Endometrium (tissue), 2 donors: ENCODE measurements at regions not wholly inside any gene's neighbourhood (a gene's known extent, or its start where the extent isn't known, plus 50 kb on each side); places are given as distances from the start of the nearest gene placed in this dataset.
"Not testable (repeated sequence)": the region's sequence is repeated elsewhere in the genome, so short reads cannot be mapped to it uniquely, and the experiment has no call there.

Source experiments
- FAIRE-seq: peaks from 2 replicates; lab custom pipeline; 2012; peaks lifted over from hg19 to GRCh38; lab: Jason Lieb, UNC
- donor health status: control.
- donor health status: control.

- FAIRE-seq: not testable (repeated sequence)
These were observed 51.8 kb upstream of the SLC39A8 start for GRCh38 chr4:102397056-102397455.

DNA sequence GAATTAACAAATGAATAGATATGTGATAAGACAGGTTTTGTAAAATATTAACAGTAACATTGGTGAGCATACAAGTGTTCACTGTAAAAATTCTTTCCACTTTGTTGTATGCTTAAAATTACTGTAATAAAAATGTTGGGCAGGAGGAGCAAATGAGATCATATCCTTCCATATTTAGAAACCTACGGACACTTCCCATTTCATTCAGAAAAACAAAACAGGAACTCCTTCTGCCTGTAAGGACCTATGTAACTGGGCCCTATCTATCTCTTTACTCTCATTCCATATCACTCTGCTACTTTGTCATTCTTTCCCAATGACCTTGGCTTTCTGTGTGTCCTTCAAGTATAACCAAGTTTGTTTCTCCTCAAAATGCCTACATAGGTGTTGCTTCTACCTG is 53.7 kb upstream of the SLC39A8 start:
- FAIRE-seq: no peak

- FAIRE-seq: no peak
These were observed 55.6 kb upstream of the SLC39A8 start for GRCh38 chr4:102400898-102401297.

DNA sequence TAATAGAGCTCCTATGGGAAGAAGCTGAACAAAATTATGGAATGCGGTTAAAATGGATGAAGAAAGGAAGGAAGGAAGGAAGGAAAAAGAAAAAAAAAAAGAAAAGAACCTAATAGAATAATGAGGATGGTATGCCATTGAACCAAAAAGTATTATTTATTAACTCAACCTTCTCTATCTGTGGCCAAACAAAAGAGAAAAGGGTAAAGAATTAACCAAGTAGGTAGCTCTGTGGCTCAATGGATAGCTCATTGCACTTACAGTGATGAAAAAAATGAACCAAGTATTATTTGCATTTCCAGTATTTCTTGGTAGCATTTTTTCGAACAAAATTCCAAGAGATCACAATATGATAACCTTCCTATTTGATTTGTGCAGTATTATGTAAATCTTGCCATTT is 56.9 kb upstream of the SLC39A8 start:
- FAIRE-seq: no peak

GRCh38 chr4:102403116-102403515 is 57.8 kb upstream of the SLC39A8 start:
- FAIRE-seq: no peak

GRCh38 chr4:102404431-102404969 is 59.2 kb upstream of the SLC39A8 start:
- no peak for FAIRE-seq

DNA sequence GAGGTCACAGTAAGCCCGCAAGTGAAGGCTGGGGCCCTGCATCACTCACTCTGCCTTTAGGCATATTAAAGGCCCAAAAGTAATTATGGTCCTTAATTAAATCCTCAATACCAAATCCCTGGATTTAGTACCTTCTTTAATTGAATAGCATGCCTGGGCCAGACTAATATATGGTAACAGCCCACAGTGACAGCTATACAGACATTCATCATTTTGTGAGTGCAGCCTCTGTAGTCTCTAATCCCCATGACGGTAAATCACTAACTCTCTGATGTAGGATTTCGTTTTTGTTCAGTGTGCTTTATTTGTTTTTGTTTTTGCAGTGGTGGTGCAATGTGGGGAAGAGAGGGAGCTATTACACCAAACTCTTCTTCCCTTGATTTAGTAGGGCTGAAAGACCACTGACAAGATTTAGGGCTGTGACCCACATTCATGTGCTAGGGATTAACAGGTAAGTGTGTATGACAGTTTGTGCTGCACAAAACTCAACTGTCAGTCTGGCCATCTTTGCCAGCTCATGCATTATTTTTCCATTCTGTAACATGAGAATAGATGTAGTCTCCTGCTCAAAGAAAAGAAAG is 60.6 kb upstream of the SLC39A8 start:
- no peak for FAIRE-seq

DNA sequence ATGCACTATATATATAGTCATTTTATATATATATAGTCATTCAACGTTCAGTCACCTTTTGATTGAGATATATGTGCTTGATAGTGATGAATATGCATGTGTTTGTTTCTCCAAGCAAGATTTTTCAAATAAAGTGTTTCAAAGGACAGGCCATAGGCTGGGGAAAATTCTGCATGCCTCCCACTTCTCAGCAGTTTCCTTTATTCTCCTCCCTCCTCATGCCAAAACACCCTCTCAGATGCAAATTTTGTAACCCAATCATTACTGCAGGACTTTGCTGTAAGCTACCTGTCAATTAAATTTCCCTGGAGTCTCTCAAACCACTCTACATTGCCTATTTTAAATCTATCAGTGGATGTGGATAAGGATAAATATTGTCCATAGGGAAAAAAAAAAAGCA is 65.6 kb upstream of the SLC39A8 start:
- not testable (repeated sequence) for FAIRE-seq

DNA sequence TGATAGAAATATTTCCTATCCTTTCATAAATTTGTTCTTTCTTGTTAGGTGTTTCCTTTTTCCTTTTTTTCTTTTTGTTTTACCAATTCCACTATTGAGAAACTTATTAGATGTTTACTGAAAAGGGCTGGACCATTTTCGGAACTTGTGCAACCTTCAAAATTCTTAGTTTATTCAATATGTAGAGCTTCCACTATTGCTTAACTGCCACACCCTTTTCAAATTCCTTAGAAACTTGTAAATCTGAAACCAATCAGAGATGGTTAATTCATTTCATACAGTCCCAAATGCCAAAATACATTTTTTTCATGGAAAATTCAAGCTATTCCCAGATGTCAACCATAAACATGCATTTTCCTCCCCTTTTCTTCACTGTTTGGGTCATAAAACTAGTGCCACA is 66.1 kb upstream of the SLC39A8 start:
- no peak for FAIRE-seq

DNA sequence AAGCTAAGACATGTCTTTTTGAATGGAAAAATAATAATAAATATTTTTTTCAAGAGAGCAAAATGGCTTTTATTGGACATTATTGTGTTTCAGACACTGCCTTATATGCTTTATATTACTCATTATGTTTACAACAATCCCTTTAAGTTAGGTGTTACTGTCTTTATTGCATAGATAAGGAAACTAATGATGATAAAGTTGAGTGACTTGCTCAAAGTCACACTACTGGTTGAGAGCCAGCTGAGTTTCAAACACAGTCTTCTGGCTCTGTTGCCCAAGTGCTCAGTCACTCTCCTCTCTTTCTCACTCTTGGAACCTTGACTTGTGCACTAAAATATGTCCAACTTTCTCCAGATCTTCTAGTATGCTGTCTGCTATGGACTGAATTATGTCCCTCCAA is 71.5 kb upstream of the SLC39A8 start:
- FAIRE-seq: no peak

DNA sequence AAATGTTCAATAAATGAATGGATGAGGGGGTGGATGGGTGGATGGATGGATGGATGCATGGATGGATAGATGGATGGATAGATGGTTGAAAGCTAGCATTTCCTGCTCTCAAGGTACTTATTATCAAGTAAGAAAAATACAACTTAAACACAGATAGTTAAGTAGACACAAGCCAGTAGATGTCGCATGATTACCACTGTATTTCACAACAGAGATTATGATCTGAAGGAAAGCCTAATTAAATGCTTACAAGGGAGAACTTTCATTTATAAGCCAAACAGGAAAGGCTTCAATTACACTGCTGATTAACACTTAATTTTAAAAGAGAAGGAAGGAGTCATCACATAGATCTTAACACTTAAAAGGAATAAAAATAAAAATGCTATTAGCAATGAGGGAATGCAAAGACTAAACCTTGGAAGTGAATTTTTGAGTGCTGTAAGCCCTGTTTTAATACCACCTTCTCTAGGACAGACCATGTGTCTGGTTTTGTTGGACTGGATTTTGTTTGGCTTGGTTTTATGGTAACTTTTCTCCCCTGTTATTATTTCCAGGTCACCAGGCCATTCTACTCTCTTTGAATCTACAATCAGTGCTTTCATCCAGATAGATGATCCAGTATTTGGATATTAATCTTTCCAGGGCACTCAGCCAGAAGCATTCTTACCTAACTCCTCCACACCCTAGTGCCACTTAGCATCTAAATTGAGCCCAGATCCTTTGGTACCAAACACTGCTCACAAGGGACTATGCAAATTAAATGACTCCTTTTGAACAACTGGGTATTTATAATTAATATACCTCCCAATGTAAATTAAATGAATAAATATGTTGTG is 75.5 kb upstream of the SLC39A8 start:
- FAIRE-seq: peak; percentile 63

- no peak for FAIRE-seq
These were observed 77.6 kb upstream of the SLC39A8 start for GRCh38 chr4:102422843-102423242.

DNA sequence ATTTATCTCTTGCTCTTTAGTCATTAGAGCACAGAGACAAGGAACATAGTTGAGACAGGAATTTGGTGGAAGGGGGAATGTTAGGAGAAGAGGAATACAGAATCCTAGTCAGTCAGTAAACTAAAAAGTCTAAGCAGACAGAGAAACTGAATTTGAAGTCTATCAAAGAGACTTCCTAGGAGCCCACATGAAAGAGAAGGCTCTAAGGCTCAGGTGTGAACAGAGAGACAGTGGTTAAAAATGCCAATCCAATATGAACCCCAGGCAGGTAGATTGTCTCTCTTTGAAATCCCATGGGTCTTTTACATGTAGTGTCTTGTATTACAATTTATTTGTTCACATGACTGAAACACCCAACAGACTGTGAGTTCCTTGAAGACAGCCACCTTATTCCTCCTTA is 77.8 kb upstream of the NFKB1 start:
- no peak for FAIRE-seq

DNA sequence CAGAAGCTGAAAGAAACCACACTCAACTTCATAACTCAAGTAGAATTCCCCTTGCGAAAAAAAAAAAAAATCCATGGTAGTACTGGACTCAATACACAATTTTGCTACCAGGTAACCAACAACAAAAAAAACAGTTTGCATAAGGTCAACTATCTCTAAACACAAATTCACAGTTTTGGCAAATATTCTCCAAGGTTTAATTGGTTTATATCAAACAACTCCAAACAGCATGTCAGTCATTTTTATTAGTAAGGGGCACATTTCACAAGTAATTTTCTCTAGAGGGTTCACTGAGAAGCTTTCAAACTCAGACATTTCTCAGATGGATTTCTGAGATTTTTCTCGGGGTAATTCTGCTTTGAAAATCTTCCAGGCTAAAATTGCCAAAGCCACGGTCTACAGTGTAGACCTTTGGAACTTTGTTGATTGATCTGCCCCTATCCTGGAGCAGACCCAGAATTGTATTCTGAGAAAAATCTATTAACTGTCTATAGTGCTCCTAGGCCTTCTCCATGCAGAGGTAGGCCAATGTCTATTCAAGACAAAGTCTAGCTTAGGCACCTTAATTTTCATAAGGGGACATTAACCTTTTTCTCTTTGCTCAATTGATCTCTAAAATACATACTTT is 73.7 kb upstream of the NFKB1 start:
- FAIRE-seq: no peak

GRCh38 chr4:102428122-102428521 is 73.0 kb upstream of the NFKB1 start:
- FAIRE-seq: no peak

- no peak for FAIRE-seq
These were observed 71.6 kb upstream of the NFKB1 start for GRCh38 chr4:102429553-102429952.

- FAIRE-seq: no peak
These were observed 70.7 kb upstream of the NFKB1 start for GRCh38 chr4:102430461-102430910.

DNA sequence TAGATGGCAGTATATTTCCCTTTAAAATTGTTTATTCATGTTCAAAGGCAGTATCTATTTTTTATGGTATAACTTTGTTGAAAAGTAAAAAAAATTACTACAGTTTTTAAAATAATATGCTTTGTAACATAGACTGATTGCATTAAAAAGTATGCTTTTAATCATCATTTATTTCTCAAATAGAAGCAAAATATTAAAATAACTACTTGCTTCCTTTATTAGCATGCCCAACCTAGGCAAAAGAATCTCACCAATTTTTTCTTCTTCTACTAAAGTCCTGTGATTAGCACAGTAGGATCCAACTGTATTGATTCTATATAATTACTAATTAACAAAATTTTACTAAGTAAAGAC is 69.6 kb upstream of the NFKB1 start:
- no peak for FAIRE-seq

- FAIRE-seq: no peak
These were observed 64.0 kb upstream of the NFKB1 start for GRCh38 chr4:102437111-102437510.

GRCh38 chr4:102438396-102439235 is 62.5 kb upstream of the NFKB1 start:
- FAIRE-seq: no peak

- peak; percentile 96 for FAIRE-seq
These were observed 61.9 kb upstream of the NFKB1 start for GRCh38 chr4:102439236-102439614.

DNA sequence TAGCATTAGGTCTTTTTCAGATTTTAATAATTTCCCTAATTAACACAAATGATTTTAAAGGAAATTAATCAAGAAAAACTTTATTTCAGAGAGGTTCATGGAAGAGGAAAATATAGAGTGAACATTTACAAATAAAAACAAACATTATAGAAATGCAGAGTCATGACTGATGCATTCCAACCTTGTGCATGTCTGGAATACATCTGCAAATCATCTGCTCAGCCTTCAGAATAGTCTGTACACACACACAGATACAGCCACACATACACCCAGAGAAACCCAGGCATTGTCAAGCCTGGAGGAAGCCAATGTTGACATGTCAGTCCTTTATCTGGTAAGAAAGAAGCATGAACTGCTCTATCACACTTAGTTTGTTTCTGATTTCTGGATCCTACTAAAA is 61.3 kb upstream of the NFKB1 start:
- no peak for FAIRE-seq
